Fibroblast of lung (primary cell): ENCODE measurements at regions not wholly inside any gene's neighbourhood (a gene's known extent, or its start where the extent isn't known, plus 50 kb on each side); places are given as distances from the start of the nearest gene placed in this dataset.

ENCODE experiments used
- DNase-seq, 2 donors: peaks; one replicate each; pipeline versions ENCODE4 v3.0.0 to v3.0.0-alpha.2; 2010; ENCODE audit warnings: low read depth in 2 of 2
- H2AFZ ChIP-seq: 2 replicates; pipeline ENCODE4 v1.5.1; 2012; ENCODE audit warnings: low read length, control low read depth, inconsistent platforms
- H3K27ac ChIP-seq: 2 replicates; pipeline ENCODE4 v1.5.1; 2011; ENCODE audit warnings: low read length, control low read depth; ENCODE audit not compliant: insufficient read depth
- H3K27me3 ChIP-seq: 2 replicates; pipeline ENCODE4 v1.5.1; 2011; ENCODE audit warnings: mild to moderate bottlenecking, low read length; ENCODE audit not compliant: control insufficient read depth, insufficient read depth
- H3K36me3 ChIP-seq: 2 replicates; pipeline ENCODE4 v1.5.1; 2011; ENCODE audit warnings: low read length; ENCODE audit not compliant: control insufficient read depth, insufficient read depth
- H3K4me1 ChIP-seq: 2 replicates; pipeline ENCODE4 v1.5.1; 2011; ENCODE audit warnings: low read length; ENCODE audit not compliant: control insufficient read depth, insufficient read depth; ENCODE audit errors: extremely low read depth
- H3K4me2 ChIP-seq: 2 replicates; pipeline ENCODE4 v1.5.1; 2011; ENCODE audit warnings: low read length, control low read depth; ENCODE audit not compliant: insufficient read depth; ENCODE audit errors: extremely low read depth
- H3K4me3 ChIP-seq, 4 experiments: fragments of 200-600 bp in 1 of 4; sonication (generic) in 1 of 4; replicated peaks in 1 of 4; 2 replicates each; pipeline ENCODE4 v1.5.1; 2011 to 2016; ENCODE audit warnings: low read length in 4 of 4, low read depth in 3 of 4, mild to moderate bottlenecking in 3 of 4, control low read depth in 2 of 4, inconsistent platforms in 1 of 4, mixed read lengths in 1 of 4; ENCODE audit not compliant: insufficient read depth in 1 of 4; ENCODE audit errors: control extremely low read depth in 1 of 4
- H3K79me2 ChIP-seq: 2 replicates; pipeline ENCODE4 v1.5.1; 2012; ENCODE audit warnings: mild to moderate bottlenecking, low read length, inconsistent platforms; ENCODE audit not compliant: control insufficient read depth, insufficient read depth
- H3K9ac ChIP-seq: 2 replicates; pipeline ENCODE4 v1.5.1; 2011; ENCODE audit warnings: mild to moderate bottlenecking, low read length, control low read depth; ENCODE audit not compliant: insufficient read depth
- H3K9me3 ChIP-seq: 2 replicates; pipeline ENCODE4 v1.5.1; 2012; ENCODE audit warnings: low read depth, low read length; ENCODE audit not compliant: control insufficient read depth, insufficient read depth
- H4K20me1 ChIP-seq: 2 replicates; pipeline ENCODE4 v1.5.1; 2011; ENCODE audit warnings: low read length; ENCODE audit not compliant: control insufficient read depth, insufficient read depth; ENCODE audit errors: extremely low read depth
- EZH2 ChIP-seq: IDR thresholded peaks from 2 replicates; pipeline ENCODE4 v1.5.1; 2012; ENCODE audit warnings: low read length, control low read depth, mild to moderate bottlenecking; ENCODE audit errors: missing control alignments
- TF ChIP-seq, protein P1 (sequence below), 2 donors: IDR thresholded peaks in 1 of 2; conservative IDR thresholded peaks in 1 of 2; 1 replicate in 1 of 2; 2 replicates in 1 of 2; pipeline ENCODE4 v1.5.1; 2011 to 2012; ENCODE audit warnings: low read length in 2 of 2, control low read depth in 1 of 2, inconsistent platforms in 1 of 2, low read depth in 1 of 2, mild to moderate bottlenecking in 1 of 2

DNA sequence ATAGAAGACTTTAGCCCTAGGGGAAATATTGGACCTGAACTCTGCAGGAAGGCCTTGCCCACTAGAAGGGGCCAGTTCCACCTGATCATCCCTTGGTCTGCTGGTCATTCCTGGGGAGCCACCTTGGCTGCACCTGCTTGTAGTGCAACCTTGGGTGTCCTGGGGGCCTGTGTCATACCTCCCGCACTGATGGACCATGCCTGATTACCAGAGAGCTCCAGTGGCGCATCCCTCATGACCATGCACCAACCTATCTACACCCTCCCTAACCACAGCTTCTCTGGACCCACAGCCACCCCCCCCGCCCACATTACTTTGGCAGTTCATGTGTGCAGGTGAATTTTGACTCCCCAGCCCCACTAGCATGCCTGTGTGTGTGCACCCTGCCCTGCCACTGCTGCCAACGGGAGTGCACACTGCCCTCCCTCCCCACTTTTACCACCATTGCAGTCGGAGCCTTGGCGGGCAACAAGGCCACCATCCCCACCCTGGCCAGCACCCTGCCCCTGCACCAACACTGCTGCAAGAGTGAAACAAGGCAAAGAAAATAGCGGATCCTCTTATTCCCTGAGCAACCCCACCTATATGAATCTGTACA lies 208.1 kb downstream of the FAM47B start:
- Histone ChIP-seq H3K9ac (no peak overlapping the region), H2AFZ (no peak overlapping the region), H3K36me3 (no peaks in the 10 kb centered on the region), H3K4me1 (no peaks in the 10 kb centered on the region), H3K79me2 (no peaks in the 10 kb centered on the region), H3K9me3 (no peaks in the 10 kb centered on the region), H3K27ac (no peak overlapping the region), H3K4me3 (no peak overlapping the region), H4K20me1 (no peaks in the 10 kb centered on the region), H3K4me2 (no peak overlapping the region), H3K27me3 (no peaks in the 10 kb centered on the region)
- no peak for DNase-seq
- no peak for TF ChIP-seq EZH2
- TF ChIP-seq, protein P1, sequence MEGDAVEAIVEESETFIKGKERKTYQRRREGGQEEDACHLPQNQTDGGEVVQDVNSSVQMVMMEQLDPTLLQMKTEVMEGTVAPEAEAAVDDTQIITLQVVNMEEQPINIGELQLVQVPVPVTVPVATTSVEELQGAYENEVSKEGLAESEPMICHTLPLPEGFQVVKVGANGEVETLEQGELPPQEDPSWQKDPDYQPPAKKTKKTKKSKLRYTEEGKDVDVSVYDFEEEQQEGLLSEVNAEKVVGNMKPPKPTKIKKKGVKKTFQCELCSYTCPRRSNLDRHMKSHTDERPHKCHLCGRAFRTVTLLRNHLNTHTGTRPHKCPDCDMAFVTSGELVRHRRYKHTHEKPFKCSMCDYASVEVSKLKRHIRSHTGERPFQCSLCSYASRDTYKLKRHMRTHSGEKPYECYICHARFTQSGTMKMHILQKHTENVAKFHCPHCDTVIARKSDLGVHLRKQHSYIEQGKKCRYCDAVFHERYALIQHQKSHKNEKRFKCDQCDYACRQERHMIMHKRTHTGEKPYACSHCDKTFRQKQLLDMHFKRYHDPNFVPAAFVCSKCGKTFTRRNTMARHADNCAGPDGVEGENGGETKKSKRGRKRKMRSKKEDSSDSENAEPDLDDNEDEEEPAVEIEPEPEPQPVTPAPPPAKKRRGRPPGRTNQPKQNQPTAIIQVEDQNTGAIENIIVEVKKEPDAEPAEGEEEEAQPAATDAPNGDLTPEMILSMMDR (conservative IDR thresholded peaks at IDR 0.05 in 1 of 2, IDR thresholded peaks at IDR 0.05 in 1 of 2; ENCODE audit: low read depth in 1 of 2, low read length in 2 of 2) = no peak

DNA sequence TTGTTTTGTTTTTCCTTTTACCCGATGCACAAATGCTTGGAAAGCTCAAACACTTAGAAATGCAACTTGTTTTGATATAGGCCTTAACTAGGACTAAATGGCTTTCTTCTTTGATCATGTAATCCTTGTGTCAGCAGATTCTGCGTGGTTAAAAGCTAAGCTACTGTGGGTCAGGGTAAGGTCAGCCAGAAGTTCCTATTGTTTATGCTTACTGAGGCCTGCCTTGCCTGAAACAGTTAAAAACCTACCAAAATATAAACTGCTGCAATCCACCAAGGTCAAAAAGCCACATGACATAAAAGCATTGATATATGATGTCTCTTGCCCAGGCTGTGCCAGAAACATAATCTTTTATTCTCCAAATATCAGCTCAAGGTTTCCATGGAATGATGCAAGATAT lies 223.4 kb downstream of the FAM47B start:
- H3K4me2 ChIP-seq = no peak overlapping the region
- H3K27ac ChIP-seq = no peak overlapping the region
- H2AFZ ChIP-seq = no peak overlapping the region
- peak in 1 of 2 donors; percentile 45 for DNase-seq
- H4K20me1 ChIP-seq = no peaks in the 10 kb centered on the region
- no peaks in the 10 kb centered on the region for H3K36me3 ChIP-seq
- TF ChIP-seq, protein P1 (conservative IDR thresholded peaks at IDR 0.05 in 1 of 2, IDR thresholded peaks at IDR 0.05 in 1 of 2; ENCODE audit: low read depth in 1 of 2, low read length in 2 of 2) = no peak
- no peak for TF ChIP-seq EZH2
- no peaks in the 10 kb centered on the region for H3K27me3 ChIP-seq
- H3K9ac ChIP-seq = no peak overlapping the region
- H3K4me3 ChIP-seq = no peak overlapping the region
- H3K9me3 ChIP-seq = no peaks in the 10 kb centered on the region
- no peaks in the 10 kb centered on the region for H3K4me1 ChIP-seq
- no peaks in the 10 kb centered on the region for H3K79me2 ChIP-seq
